IPS-NIHi7 (cell line): ENCODE measurements at regions not wholly inside any gene's neighbourhood (a gene's known extent, or its start where the extent isn't known, plus 50 kb on each side); places are given as distances from the start of the nearest gene placed in this dataset.
"Not testable (repeated sequence)": the region's sequence is repeated elsewhere in the genome, so short reads cannot be mapped to it uniquely, and the experiment has no call there.

Source experiments
- DNase-seq: peaks from one replicate; pipeline ENCODE4 v3.0.0; 2012; ENCODE audit warnings: mixed read lengths; ENCODE audit errors: extremely low spot score

- DNase-seq = no peak
Observed at GRCh38 chr14:43579671-43580070, 927.4 kb downstream of the FSCB start.

GRCh38 chr14:43568022-43568421, 939.1 kb downstream of the FSCB start:
- DNase-seq = no peak

DNA sequence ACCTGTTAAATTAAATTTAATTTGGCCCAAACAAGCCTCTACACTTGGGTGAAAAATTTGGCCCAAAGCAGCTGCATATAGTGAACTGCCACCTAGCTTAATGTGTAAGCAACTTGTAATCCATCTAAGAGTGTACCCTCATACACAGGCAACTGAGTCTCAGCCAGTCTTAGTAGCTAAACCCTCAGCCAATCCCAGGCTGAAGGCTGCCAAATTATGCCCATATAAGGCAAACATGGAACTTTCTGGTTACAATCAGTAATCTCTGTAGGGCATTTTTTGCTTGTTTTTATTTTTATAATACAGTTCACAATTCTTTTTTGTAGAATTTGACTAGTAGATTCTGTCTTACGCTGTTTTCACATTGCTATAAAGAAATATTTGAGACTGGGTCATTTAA, 958.7 kb downstream of the FSCB start:
- DNase-seq = no peak

DNA sequence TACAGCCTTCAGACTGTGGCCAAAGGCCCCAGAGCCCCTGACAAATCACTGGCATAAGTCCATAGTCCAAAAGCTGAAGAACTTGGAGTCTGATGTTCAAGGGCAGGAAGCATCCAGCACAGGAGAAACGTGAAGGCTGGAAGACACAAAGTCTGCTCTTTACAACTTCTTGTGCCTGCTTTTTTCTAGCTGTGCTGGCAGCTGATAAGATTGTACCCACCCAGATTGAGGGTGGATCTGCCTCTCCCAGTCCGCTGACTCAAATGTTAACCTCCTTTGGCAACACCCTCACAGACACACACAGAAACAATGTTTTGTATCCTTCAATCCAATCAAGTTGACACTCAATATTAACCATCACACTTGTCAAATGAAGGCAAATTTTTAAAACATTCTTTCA, 959.5 kb downstream of the FSCB start:
- DNase-seq = not testable (repeated sequence)

DNA sequence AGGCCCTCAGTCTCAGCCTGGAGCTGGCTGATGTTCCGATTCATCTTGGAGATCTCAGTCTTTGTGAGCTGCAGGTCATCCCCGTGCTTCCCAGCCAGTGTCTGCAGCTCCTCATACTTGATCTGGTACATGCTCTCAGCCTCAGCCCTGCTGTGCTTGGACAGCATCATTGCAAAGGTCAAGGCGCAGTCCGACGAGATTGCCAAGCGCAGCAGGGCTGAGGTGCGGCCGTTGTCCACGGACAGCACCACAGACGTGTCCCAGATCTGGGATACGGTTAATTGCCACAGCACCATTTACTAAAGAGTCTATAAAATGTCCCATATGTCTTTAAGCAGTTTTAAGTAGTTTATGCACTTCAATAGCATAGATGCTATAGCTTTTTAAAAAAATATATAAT, 965.7 kb downstream of the FSCB start:
- no peak for DNase-seq

GRCh38 chr14:43540948-43541347, 966.1 kb downstream of the FSCB start:
- no peak for DNase-seq

GRCh38 chr14:43539210-43539609, 967.9 kb downstream of the FSCB start:
- DNase-seq = no peak

- no peak for DNase-seq
Observed at GRCh38 chr14:43535231-43535838, 971.7 kb downstream of the FSCB start.

DNA sequence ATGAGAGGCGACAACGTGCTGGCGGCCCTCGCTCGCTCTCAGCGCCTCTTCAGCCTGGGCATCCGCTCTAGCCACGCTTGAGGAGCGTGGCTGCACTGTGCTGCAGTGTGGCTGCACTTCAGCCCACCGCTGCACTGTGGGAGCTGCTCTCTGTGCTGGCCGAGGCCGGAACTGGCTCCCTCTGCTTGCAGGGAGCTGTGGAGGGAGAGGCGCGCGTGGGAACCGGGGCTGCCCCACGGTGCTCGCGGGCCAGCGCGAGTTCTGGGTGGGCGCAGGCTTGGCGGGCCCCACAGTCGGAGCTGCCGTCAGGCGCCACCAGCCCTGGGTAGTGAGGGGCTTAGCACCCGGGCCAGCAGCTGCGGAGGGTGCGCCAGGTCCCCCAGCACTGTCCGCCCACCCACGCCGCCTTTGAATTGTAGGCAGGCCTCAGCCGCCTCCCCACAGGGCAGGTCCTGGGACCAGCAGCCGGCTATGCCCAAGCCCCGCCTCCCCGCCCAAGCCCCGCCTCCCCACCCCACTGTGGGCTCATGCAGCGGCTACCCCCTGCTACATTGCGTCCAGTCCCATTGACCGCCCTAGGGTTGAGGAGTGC, 974.2 kb downstream of the FSCB start:
- DNase-seq = no peak

GRCh38 chr14:43528321-43528720, 978.8 kb downstream of the FSCB start:
- no peak for DNase-seq

DNA sequence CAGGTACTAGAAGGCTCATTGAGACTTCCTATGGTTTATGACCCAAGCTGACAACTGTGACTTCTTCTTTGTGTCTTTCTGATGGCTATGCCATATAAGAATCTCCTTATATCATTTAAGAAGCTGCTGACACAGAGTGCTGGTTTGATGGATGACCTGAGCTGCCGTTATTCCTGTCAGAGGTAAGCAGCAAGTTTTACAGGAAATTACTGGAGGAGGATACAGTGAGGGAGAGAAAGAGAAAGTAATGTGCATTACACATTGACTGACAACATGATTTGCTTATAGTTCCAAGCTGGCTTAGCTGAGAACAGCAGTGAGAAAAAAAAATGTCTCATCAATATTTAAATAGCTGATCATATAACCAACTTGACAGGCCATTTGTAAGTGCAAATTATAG, 981.4 kb downstream of the FSCB start:
- no peak for DNase-seq

GRCh38 chr14:43522901-43523300, 984.2 kb downstream of the FSCB start:
- no peak for DNase-seq

- no peak for DNase-seq
Observed at GRCh38 chr14:43522191-43522590, 984.9 kb downstream of the FSCB start.

- DNase-seq = no peak
Observed at GRCh38 chr14:43503508-43503907, 1003.6 kb downstream of the FSCB start.

DNA sequence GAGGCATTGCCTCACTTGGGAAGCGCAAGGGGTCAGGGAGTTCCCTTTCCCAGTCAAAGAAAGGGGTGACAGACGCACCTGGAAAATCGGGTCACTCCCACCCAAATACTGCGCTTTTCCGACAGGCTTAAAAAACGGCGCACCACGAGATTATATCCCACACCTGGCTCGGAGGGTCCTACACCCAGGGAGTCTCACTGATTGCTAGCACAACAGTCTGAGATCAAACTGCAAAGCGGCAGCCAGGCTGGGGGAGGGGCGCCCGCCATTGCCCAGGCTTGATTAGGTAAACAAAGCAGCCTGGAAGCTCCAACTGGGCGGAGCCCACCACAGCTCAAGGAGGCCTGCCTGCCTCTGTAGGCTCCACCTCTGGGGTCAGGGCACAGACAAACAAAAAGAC, 1014.7 kb downstream of the FSCB start:
- not testable (repeated sequence) for DNase-seq

DNA sequence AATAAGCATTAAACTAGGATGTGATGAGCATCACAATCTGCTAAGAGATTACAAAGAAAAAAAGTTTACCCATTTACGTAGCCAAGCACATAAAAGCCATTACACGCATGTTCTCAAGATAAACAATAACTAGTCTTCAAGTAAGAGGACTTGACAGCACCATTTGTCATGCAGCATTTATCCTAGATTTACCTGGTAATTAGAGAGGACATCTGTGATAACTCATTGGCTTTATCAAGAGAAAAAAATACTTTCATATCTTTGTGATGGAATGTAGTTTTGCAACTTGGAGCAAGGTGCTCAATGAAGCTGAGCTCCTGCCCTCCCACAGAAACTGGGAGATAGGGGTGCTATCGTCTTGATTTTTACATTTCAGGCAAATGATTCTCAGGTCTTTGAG, 1023.7 kb downstream of the FSCB start:
- no peak for DNase-seq

DNA sequence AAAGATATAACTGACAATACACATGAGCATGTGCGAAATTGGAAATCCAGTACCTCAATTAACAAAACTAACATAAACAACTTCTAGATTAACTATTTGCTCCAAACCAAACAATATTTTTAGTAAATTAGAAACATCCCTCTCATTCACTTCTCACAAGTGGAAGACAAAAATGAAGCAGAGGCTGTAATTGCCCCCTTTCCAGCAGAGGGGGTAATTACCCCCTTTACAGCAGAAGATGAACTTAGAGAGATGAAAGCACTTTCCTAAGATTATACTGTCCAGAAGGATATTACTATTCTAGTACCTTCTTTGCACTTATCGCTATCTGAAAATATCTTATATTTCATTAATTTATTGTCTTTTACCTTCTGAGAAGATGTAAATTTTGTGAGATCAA, 1025.2 kb downstream of the FSCB start:
- no peak for DNase-seq

DNA sequence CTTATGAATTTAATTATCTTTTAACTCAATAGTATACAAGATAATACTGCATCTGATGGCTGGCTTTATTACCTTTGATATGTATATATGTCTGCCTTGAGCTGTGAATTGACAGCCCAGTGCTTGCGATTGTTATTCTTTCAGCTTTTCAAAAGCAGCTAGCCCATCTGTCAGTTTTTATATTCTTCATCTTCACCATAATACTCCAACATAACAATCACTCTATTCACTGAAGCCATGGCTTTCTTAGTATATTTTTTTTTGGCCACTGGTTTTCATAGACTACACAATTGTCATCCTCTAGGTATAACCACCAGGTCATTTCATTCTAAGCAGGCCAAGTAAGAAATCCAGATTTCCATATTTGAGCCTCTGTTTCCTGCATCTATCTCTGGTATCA, 1026.1 kb downstream of the FSCB start:
- no peak for DNase-seq

- DNase-seq = no peak
Observed at GRCh38 chr14:43479596-43480195, 1027.4 kb downstream of the FSCB start.

GRCh38 chr14:43476822-43477221, 1030.3 kb downstream of the FSCB start:
- DNase-seq = no peak

- DNase-seq = no peak
Observed at GRCh38 chr14:43475757-43476156, 1031.3 kb downstream of the FSCB start.

DNA sequence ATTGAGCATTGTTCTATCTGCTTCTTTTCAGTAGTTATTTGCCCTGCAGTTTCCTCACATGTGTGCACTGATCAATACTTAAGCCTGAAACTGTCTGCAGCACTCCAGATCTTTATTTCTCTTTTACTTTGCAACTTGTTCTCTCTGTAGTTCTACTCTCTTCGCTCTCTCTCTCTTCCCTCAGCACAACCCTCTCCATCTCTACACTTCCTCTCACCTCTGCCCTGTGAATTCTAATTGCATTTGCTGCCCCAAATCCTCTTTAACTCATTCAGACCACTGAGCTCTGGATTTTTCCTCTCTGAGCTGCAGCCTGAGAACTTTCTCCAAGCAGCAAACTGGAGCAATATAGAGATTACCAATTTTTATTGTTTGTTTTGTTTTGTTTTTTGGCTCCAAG, 1035.5 kb downstream of the FSCB start:
- DNase-seq = no peak

DNA sequence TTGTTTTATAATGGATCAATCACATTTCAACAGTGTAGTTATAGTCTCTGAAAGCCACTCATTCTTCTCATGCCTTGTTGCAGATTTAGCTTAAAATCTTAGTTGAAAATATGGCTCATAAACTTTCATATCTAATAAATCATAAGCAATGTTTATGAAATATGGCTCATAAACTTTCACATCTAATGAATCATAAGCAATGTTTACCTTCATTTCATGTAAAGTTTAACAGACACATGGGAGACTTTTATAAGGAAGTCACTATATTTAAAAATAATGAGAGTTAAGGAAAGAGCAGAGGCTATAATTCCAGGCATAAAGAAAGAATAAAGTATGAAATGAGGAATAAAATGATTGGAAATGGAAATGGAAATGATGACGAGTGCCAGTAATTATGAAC, 1042.1 kb downstream of the FSCB start:
- DNase-seq = no peak

DNA sequence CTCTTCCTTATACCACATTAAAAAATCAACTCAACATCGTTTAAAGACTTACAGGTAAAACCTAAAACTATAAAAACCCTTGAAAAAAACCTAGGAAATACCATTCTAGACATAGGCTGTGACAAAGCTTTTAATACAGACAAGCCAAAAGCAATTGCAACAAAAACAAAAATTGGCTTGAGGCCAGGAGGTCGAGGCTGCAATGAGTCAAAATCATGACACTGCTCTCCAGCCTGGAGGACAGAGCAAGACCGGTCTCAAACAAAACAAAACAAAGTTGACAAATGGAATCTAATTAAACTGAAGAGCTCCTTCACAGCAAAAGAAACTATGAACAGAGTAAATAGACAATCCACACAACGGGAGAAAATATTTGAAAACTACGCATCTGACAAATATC, 1057.8 kb downstream of the FSCB start:
- no peak for DNase-seq
